IPS-NIHi11 (cell line): ENCODE measurements at regions not wholly inside any gene's neighbourhood (a gene's known extent, or its start where the extent isn't known, plus 50 kb on each side); places are given as distances from the start of the nearest gene placed in this dataset.
"Not testable (repeated sequence)": the region's sequence is repeated elsewhere in the genome, so short reads cannot be mapped to it uniquely, and the experiment has no call there.

Experiments
- DNase-seq: peaks from one replicate; pipeline ENCODE4 v3.0.0; 2012; ENCODE audit warnings: mixed read lengths, low spot score

GRCh38 chr9:85077146-85077545, 407.6 kb downstream of the NTRK2 start:
- not testable (repeated sequence) for DNase-seq
